HFFc6 (cell line): ENCODE measurements at regions not wholly inside any gene's neighbourhood (a gene's known extent, or its start where the extent isn't known, plus 50 kb on each side); places are given as distances from the start of the nearest gene placed in this dataset.

Experiments used
- DNase-seq: peaks from one replicate; pipeline ENCODE4 v3.0.0-alpha.2; 2018
- H3K27ac Mint-ChIP-seq: 2 replicates; pipeline ENCODE4 v1.8.0; 2020; ENCODE audit warnings: mild to moderate bottlenecking, mixed read lengths
- H3K27me3 Mint-ChIP-seq: 2 replicates; pipeline ENCODE4 v1.8.0; 2021; ENCODE audit warnings: mild to moderate bottlenecking, moderate library complexity, mixed read lengths; ENCODE audit not compliant: insufficient read depth
- H3K36me3 Mint-ChIP-seq: 2 replicates; pipeline ENCODE4 v1.8.0; 2021; ENCODE audit warnings: low read depth, mixed read lengths
- H3K4me1 Mint-ChIP-seq: 2 replicates; pipeline ENCODE4 v1.8.0; 2020; ENCODE audit warnings: low read depth, mixed read lengths
- H3K4me3 Mint-ChIP-seq: 2 replicates; pipeline ENCODE4 v1.8.0; 2020; ENCODE audit warnings: mild to moderate bottlenecking, moderate library complexity, mixed read lengths
- H3K9me3 Mint-ChIP-seq: 2 replicates; pipeline ENCODE4 v1.8.0; 2020; ENCODE audit warnings: mild to moderate bottlenecking, mixed read lengths
- TF ChIP-seq, protein P1 (sequence below): fragments of 200-600 bp; sonication (generic); IDR thresholded peaks from 2 replicates; pipeline ENCODE4 v1.5.0; 2021; ENCODE audit warnings: antibody characterized with exemption, mild to moderate bottlenecking

DNA sequence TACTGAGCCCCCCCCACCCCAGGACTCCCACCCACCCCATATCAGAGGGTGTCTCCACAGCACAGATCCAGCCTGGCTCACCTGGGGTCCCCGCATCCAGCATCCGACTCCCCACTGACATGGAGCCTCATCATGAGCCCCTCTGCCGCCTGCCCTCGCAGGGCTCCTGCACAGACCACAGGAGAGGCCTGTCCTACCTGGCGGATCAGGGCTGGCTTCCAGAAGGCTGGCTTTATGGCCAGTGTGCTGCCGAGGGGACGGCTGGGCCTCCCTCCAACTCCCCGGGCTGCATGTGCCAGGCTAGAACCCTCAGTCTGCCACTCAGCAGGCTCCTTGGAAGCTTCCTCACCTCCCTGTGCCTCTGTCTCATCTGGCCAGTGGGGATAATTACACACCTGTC is 119.0 kb downstream of the RFLNA start:
- no peak overlapping the region for H3K4me3 Mint-ChIP-seq
- H3K27ac Mint-ChIP-seq, result no peak overlapping the region; the same call in 1 of the 2 replicates
- no peaks in the 10 kb centered on the region for H3K9me3 Mint-ChIP-seq
- DNase-seq, result no peak
- peaks cover 34% of the 10 kb centered on the region for H3K4me1 Mint-ChIP-seq
- TF ChIP-seq, protein P1, sequence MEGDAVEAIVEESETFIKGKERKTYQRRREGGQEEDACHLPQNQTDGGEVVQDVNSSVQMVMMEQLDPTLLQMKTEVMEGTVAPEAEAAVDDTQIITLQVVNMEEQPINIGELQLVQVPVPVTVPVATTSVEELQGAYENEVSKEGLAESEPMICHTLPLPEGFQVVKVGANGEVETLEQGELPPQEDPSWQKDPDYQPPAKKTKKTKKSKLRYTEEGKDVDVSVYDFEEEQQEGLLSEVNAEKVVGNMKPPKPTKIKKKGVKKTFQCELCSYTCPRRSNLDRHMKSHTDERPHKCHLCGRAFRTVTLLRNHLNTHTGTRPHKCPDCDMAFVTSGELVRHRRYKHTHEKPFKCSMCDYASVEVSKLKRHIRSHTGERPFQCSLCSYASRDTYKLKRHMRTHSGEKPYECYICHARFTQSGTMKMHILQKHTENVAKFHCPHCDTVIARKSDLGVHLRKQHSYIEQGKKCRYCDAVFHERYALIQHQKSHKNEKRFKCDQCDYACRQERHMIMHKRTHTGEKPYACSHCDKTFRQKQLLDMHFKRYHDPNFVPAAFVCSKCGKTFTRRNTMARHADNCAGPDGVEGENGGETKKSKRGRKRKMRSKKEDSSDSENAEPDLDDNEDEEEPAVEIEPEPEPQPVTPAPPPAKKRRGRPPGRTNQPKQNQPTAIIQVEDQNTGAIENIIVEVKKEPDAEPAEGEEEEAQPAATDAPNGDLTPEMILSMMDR, result no peak
- peaks cover 6% of the 10 kb centered on the region for H3K27me3 Mint-ChIP-seq
- H3K36me3 Mint-ChIP-seq, result peaks cover 17% of the 10 kb centered on the region

DNA sequence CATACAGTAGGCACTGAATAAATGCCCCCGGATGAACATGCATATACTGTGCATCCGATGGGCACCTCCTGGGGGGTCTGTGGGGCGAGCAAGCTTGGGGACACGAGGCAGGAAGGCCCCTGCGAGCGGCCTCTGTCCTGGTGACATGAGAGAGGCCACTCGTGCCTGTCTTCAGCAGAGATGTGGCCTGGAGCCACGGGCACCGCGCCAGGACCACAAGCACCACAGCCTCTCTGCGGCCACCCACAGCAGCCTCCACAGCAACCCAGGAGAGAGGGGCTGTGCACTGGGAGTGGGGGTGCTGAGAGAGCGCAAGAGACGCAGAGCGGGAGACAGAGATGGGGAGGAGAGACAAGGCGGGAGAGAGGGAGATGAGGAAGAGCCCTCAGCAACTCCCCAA is 118.5 kb downstream of the RFLNA start:
- Mint-ChIP-seq H3K4me1 (peaks cover 34% of the 10 kb centered on the region), H3K9me3 (no peaks in the 10 kb centered on the region), H3K27ac (no peak overlapping the region), H3K4me3 (no peak overlapping the region), H3K27me3 (peaks cover 6% of the 10 kb centered on the region), H3K36me3 (peaks cover 14% of the 10 kb centered on the region)
- TF ChIP-seq, protein P1, result no peak
- no peak for DNase-seq

DNA sequence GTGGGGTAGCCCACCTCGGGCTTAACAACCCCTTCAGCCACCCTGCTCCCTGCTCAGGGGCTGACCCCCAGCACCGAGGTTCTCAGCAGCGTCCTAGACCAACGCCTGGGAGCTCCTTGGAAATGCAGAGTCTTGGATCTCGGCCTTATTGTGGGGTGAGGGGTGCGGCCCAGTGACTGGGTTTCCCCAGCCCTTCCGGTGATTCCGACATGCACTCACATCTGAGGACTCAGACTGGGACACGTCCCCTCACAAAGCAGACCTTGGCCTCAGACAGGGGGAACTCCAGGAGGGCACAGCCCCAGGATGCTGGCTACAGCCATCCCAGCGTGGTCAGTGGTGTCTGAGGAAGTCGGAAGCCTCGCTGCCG is 117.7 kb downstream of the RFLNA start:
- Mint-ChIP-seq H3K4me1 (peaks cover 33% of the 10 kb centered on the region), H3K9me3 (no peaks in the 10 kb centered on the region), H3K4me3 (no peak overlapping the region), H3K36me3 (peaks cover 13% of the 10 kb centered on the region), H3K27me3 (peaks cover 6% of the 10 kb centered on the region), H3K27ac (no peak overlapping the region)
- TF ChIP-seq, protein P1, result no peak
- DNase-seq, result no peak

DNA sequence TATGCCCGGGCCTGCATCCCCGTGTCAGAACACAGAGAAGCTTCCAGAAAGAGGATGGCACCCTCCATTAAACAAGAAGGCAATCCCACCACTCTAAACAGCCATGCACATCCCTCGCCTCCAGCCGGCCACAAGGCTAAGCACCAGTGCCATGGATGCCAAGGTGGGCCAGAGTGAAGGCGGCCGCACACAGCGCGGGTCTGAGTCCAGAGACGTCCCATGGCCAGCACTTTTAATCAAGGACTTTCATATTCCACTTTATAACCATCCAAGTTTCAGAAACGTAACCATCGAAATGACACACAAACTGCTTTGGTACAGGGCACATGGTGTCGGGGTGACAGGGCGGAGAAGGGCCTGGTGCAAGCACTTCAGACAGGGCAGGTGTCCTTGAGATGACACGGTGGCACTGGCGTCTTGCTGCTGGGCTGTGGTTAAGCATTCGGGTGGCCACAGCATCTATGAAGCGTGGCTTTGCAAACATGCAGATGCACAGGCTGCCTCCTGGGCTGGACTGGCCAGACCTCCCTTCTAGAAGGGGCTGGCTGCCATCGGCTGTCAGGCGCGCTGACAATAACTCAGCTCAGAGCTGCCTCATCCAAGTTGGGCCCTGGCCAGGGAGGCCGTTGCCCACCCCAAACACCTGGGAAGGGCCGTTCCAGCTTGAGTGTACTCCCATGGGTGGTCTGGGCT is 117.2 kb downstream of the RFLNA start:
- peak overlapping the region; percentile 39; the same call in 1 of the 2 replicates for H3K4me3 Mint-ChIP-seq
- TF ChIP-seq, protein P1, result no peak
- H3K36me3 Mint-ChIP-seq, result peaks cover 8% of the 10 kb centered on the region

DNA sequence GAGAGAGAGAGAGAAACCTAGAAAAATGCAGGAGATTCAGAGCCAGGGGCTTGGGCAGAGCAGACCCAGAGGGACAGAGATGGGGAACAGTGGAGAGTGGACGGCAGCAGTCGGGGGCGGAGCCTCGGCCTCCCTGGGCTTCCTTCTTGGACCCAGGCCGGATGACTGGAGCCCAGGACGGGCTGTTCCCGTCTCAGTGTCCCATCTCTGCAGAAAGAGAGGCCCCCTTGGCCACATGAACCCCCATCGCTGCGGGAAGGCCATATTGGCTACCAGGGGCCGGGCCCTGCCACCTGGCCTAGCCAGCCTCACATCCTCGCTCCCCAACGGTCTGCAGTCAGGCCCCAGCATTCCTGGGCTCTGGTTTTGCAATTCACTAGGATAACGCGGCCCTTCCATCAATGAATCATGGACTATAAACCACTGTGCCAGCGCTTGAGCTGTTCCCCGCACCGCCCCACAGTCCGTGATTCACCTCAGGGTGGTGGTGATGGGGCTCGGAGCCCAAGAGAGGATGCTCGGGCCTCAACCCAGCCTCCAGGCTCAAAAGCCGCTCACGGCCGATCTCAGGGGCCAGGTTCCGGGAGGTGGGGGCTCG is 116.5 kb downstream of the RFLNA start:
- Mint-ChIP-seq H3K9me3 (no peaks in the 10 kb centered on the region), H3K27ac (peak overlapping the region; percentile 95), H3K4me1 (peaks cover 25% of the 10 kb centered on the region), H3K27me3 (peaks cover 11% of the 10 kb centered on the region), H3K36me3 (peaks cover 4% of the 10 kb centered on the region; the same call in 1 of the 2 replicates), H3K4me3 (peak overlapping the region; percentile 39)
- TF ChIP-seq, protein P1, result no peak
- peak; percentile 96 for DNase-seq

More for the DNA sequence above, 117.2 kb downstream of the RFLNA start:
- H3K9me3 Mint-ChIP-seq, result no peaks in the 10 kb centered on the region
- H3K4me1 Mint-ChIP-seq, result peaks cover 28% of the 10 kb centered on the region
- H3K27me3 Mint-ChIP-seq, result peaks cover 9% of the 10 kb centered on the region
- DNase-seq, result no peak
- H3K27ac Mint-ChIP-seq, result peak overlapping the region; percentile 95
